C4-2B (cell line): ENCODE measurements at regions not wholly inside any gene's neighbourhood (a gene's known extent, or its start where the extent isn't known, plus 50 kb on each side); places are given as distances from the start of the nearest gene placed in this dataset.

Experiments used
- CTCF ChIP-seq: fragments of 450-650 bp; conservative IDR thresholded peaks from 2 replicates; pipeline ENCODE4 v1.5.1; 2017; ENCODE audit warnings: mild to moderate bottlenecking
- ZFX ChIP-seq: fragments of 450-650 bp; IDR thresholded peaks from 2 replicates; pipeline ENCODE4 v1.6.1; 2017

GRCh38 chr13:91236921-91237320 is 110.6 kb upstream of the MIR17HG start:
- TF ChIP-seq CTCF (no peak), ZFX (no peak)
